H9 (cell line): ENCODE measurements at regions not wholly inside any gene's neighbourhood (a gene's known extent, or its start where the extent isn't known, plus 50 kb on each side); places are given as distances from the start of the nearest gene placed in this dataset.

Experiments used
- DNase-seq: peaks from one replicate; pipeline ENCODE4 v3.0.0-alpha.2; 2017
- H2AFZ ChIP-seq: one replicate; pipeline ENCODE4 v1.6.1; 2013; ENCODE audit warnings: mild to moderate bottlenecking, low read length, control low read depth, moderate library complexity
- H2AK5ac ChIP-seq: 2 replicates; pipeline ENCODE4 v1.6.1; 2013; ENCODE audit warnings: low read length, control low read depth, mixed read lengths; ENCODE audit not compliant: insufficient read length
- H2BK120ac ChIP-seq: one replicate; pipeline ENCODE4 v1.6.1; 2013; ENCODE audit warnings: low read depth, mild to moderate bottlenecking, low read length, control low read depth, inconsistent platforms; ENCODE audit not compliant: poor library complexity, severe bottlenecking
- H2BK12ac ChIP-seq: 2 replicates; pipeline ENCODE4 v1.6.1; 2013; ENCODE audit warnings: low read length, control low read depth, mixed read lengths, low read depth; ENCODE audit not compliant: insufficient read length
- H2BK15ac ChIP-seq: 2 replicates; pipeline ENCODE4 v1.6.1; 2013; ENCODE audit warnings: low read depth, low read length, control low read depth
- H2BK20ac ChIP-seq: one replicate; pipeline ENCODE4 v1.6.1; 2013; ENCODE audit warnings: low read depth, mild to moderate bottlenecking, low read length, control low read depth, inconsistent platforms; ENCODE audit not compliant: poor library complexity, severe bottlenecking
- H2BK5ac ChIP-seq: 2 replicates; pipeline ENCODE4 v1.6.1; 2013; ENCODE audit warnings: low read length, control low read depth, mixed read lengths; ENCODE audit not compliant: insufficient read length
- H3K14ac ChIP-seq: 2 replicates; pipeline ENCODE4 v1.6.1; 2013; ENCODE audit warnings: low read length, control low read depth; ENCODE audit not compliant: insufficient read depth
- H3K18ac ChIP-seq: 2 replicates; pipeline ENCODE4 v1.6.1; 2013; ENCODE audit warnings: low read depth, mild to moderate bottlenecking, mixed read lengths, low read length, control low read depth; ENCODE audit not compliant: insufficient read length
- H3K23ac ChIP-seq: 2 replicates; pipeline ENCODE4 v1.6.1; 2013; ENCODE audit warnings: low read length, control low read depth, mixed read lengths, low read depth; ENCODE audit not compliant: insufficient read length
- H3K23me2 ChIP-seq: 2 replicates; pipeline ENCODE4 v1.6.1; 2013; ENCODE audit warnings: low read depth, mild to moderate bottlenecking, mixed read lengths, low read length, control low read depth; ENCODE audit not compliant: insufficient read length, poor library complexity, severe bottlenecking
- H3K27ac ChIP-seq: 2 replicates; pipeline ENCODE4 v1.5.1; 2013; ENCODE audit warnings: low read length, control low read depth, mixed read lengths, low read depth; ENCODE audit not compliant: insufficient read length
- H3K27me3 ChIP-seq: 2 replicates; pipeline ENCODE4 v1.6.1; 2013; ENCODE audit warnings: low read length, control low read depth, inconsistent platforms; ENCODE audit not compliant: insufficient read depth
- H3K4ac ChIP-seq: 2 replicates; pipeline ENCODE4 v1.6.1; 2013; ENCODE audit warnings: low read depth, mild to moderate bottlenecking, control low read depth, inconsistent platforms, low read length, moderate library complexity
- H3K4me1 ChIP-seq: 2 replicates; pipeline ENCODE4 v1.6.1; 2013; ENCODE audit warnings: low read length, control low read depth, inconsistent platforms; ENCODE audit not compliant: insufficient read depth
- H3K4me2 ChIP-seq: 2 replicates; pipeline ENCODE4 v1.6.1; 2013; ENCODE audit warnings: low read length, control low read depth, mixed read lengths; ENCODE audit not compliant: insufficient read length, insufficient read depth
- H3K56ac ChIP-seq: 2 replicates; pipeline ENCODE4 v1.6.1; 2013; ENCODE audit warnings: low read depth, mild to moderate bottlenecking, mixed read lengths, low read length, control low read depth; ENCODE audit not compliant: insufficient read length
- H3K79me1 ChIP-seq: 2 replicates; pipeline ENCODE4 v1.6.1; 2013; ENCODE audit warnings: low read depth, mild to moderate bottlenecking, moderate library complexity, low read length, control low read depth, inconsistent platforms; ENCODE audit not compliant: insufficient read depth, poor library complexity, severe bottlenecking
- H3K79me2 ChIP-seq: 2 replicates; pipeline ENCODE4 v1.6.1; 2013; ENCODE audit warnings: low read length, control low read depth, inconsistent platforms; ENCODE audit not compliant: insufficient read depth
- H3K9ac ChIP-seq: 2 replicates; pipeline ENCODE4 v1.6.1; 2013; ENCODE audit warnings: low read length, control low read depth, mixed read lengths; ENCODE audit not compliant: insufficient read length; ENCODE audit errors: extremely low read depth
- H3K9me3 ChIP-seq: one replicate; pipeline ENCODE4 v1.6.1; 2013; ENCODE audit warnings: low read depth, low read length, inconsistent platforms; ENCODE audit not compliant: control insufficient read depth
- H3T11ph ChIP-seq: one replicate; pipeline ENCODE4 v1.6.1; 2013; ENCODE audit warnings: mild to moderate bottlenecking, low read length, control low read depth, inconsistent platforms
- H4K20me1 ChIP-seq: one replicate; pipeline ENCODE4 v1.6.1; 2013; ENCODE audit not compliant: control insufficient read depth, insufficient read length, insufficient read depth
- H4K5ac ChIP-seq: 2 replicates; pipeline ENCODE4 v1.6.1; 2013; ENCODE audit warnings: low read depth, mild to moderate bottlenecking, mixed read lengths, low read length, control low read depth; ENCODE audit not compliant: insufficient read length
- H4K8ac ChIP-seq: replicated peaks from 2 replicates; pipeline ENCODE4 v1.6.1; 2013; ENCODE audit warnings: low read length, control low read depth, mixed read lengths, low read depth; ENCODE audit not compliant: insufficient read length
- H4K91ac ChIP-seq: 2 replicates; pipeline ENCODE4 v1.6.1; 2013; ENCODE audit warnings: low read depth, mild to moderate bottlenecking, moderate library complexity, mixed read lengths, low read length, control low read depth; ENCODE audit not compliant: insufficient read length
- H3K27ac Mint-ChIP-seq, 3 experiments: 2 replicates in 2 of 3; 3 replicates in 1 of 3; pipeline ENCODE4 v1.8.0; 2020 to 2021; ENCODE audit warnings: mixed read lengths in 3 of 3, mild to moderate bottlenecking in 1 of 3, moderate library complexity in 1 of 3
- H3K27me3 Mint-ChIP-seq: 2 replicates; pipeline ENCODE4 v1.8.0; 2021; ENCODE audit warnings: low read depth, mild to moderate bottlenecking, moderate library complexity, mixed read lengths
- H3K36me3 Mint-ChIP-seq, 3 experiments: 2 replicates in 2 of 3; 3 replicates in 1 of 3; pipeline ENCODE4 v1.8.0; 2020 to 2021; ENCODE audit warnings: low read depth in 3 of 3, mixed read lengths in 3 of 3; ENCODE audit not compliant: insufficient read depth in 1 of 3
- H3K4me1 Mint-ChIP-seq, 2 experiments: 2 replicates each; pipeline ENCODE4 v1.8.0; 2020; ENCODE audit warnings: mixed read lengths in 2 of 2
- H3K4me3 Mint-ChIP-seq, 2 experiments: 2 replicates in 1 of 2; 3 replicates in 1 of 2; pipeline ENCODE4 v1.8.0; 2020 to 2021; ENCODE audit warnings: mild to moderate bottlenecking in 2 of 2, mixed read lengths in 2 of 2, moderate library complexity in 1 of 2
- H3K9me3 Mint-ChIP-seq, 2 experiments: 2 replicates in 1 of 2; 3 replicates in 1 of 2; pipeline ENCODE4 v1.8.0; 2020; ENCODE audit warnings: mild to moderate bottlenecking in 2 of 2, mixed read lengths in 2 of 2, moderate library complexity in 1 of 2
- CTCF ChIP-seq: fragments of 200-600 bp; sonication (generic); conservative IDR thresholded peaks from 3 replicates; pipeline ENCODE4 v1.8.0; 2021; ENCODE audit warnings: antibody characterized with exemption, mild to moderate bottlenecking
- WGBS: extraction: QIAGEN DNeasy Blood & Tissue Kit; methylation state at CpG from one replicate; pipeline ENCODE4 v1.1.7; 2013; ENCODE audit warnings: missing lambda C conversion rate, low lambda C conversion rate, mixed read lengths; ENCODE audit not compliant: insufficient read length; ENCODE audit errors: extremely low coverage; 5-methylcytosine and 5-hydroxymethylcytosine counted together

GRCh38 chr20:39136798-39137197 is 174.7 kb downstream of the DHX35 start:
- no peaks in the 10 kb centered on the region; the same call in 1 of the 2 replicates for H3K27me3 ChIP-seq
- no peak overlapping the region for H4K91ac ChIP-seq
- no peak overlapping the region for H2BK15ac ChIP-seq
- Mint-ChIP-seq H3K4me1 (peaks cover 0 to 5% of the 10 kb centered on the region in 2 experiments; a peak in 2 of 4 replicates), H3K9me3 (no peaks in the 10 kb centered on the region), H3K27me3 (peaks cover 13% of the 10 kb centered on the region), H3K4me3 (no peak overlapping the region), H3K27ac (peak overlapping the region in 1 of 3 experiments; percentile 44; a peak in 2 of 7 replicates), H3K36me3 (no peaks in the 10 kb centered on the region)
- H2BK120ac ChIP-seq = no peak overlapping the region
- no peak overlapping the region for H3K18ac ChIP-seq
- whole genome bisulfite sequencing = no CpG with 5 or more reads among the region's 6 CpGs
- H4K5ac ChIP-seq = no peak overlapping the region
- H3K23ac ChIP-seq = no peak overlapping the region
- H3K9ac ChIP-seq = no peak overlapping the region
- H3K79me2 ChIP-seq = no peaks in the 10 kb centered on the region
- H3K23me2 ChIP-seq = no peaks in the 10 kb centered on the region
- H3K56ac ChIP-seq = no peak overlapping the region
- no peak for DNase-seq
- no peak overlapping the region for H3T11ph ChIP-seq
- no peak overlapping the region for H2BK20ac ChIP-seq
- H3K27ac ChIP-seq = no peak overlapping the region
- no peaks in the 10 kb centered on the region for H4K20me1 ChIP-seq
- H3K4ac ChIP-seq = no peak overlapping the region
- H2BK5ac ChIP-seq = no peak overlapping the region
- H3K9me3 ChIP-seq = no peaks in the 10 kb centered on the region
- H2AK5ac ChIP-seq = no peak overlapping the region
- H3K4me2 ChIP-seq = no peak overlapping the region
- no peaks in the 10 kb centered on the region for H3K79me1 ChIP-seq
- H2BK12ac ChIP-seq = no peak overlapping the region
- H4K8ac ChIP-seq = no peak overlapping the region
- 0 out of 2 replicates have a peak overlapping the region, but pooled peaks have one; percentile 45 for H3K14ac ChIP-seq
- no peak overlapping the region for H2AFZ ChIP-seq
- no peak for TF ChIP-seq CTCF
- no peaks in the 10 kb centered on the region for H3K4me1 ChIP-seq
